ENCODE measurements at regions not wholly inside any gene's neighbourhood (a gene's known extent, or its start where the extent isn't known, plus 50 kb on each side); places are given as distances from the start of the nearest gene placed in this dataset.
"Not testable (repeated sequence)": the region's sequence is repeated elsewhere in the genome, so short reads cannot be mapped to it uniquely, and the experiment has no call there.

DNA sequence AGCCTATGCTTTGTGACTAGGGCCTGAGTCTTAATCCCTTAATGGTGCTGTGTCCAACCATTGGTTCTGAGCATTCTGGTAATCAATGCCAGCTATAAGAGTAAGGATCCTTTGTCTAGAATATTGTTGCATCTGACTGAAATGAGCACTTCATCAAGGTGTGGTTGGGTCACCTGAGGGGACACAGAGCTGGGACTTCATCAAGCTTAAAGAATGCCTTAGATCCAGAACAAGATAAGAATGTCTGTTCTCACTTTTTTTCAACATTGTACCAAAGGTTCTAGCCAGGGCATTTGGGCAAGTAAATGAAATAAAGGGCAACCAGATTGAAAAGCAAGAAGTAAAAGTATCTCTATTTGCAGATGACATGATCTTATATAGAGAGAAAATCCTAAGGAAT is 280.4 kb downstream of the MTERF1 start:
- no peak overlapping the region for H3K4me3 ChIP-seq (ENCODE audit: low read length)
- DNase-seq (ENCODE audit: low read depth), result no peak
- no peak for TF ChIP-seq CTCF (conservative IDR thresholded peaks at IDR 0.05; ENCODE audit: low read length)

- TF ChIP-seq CTCF (conservative IDR thresholded peaks at IDR 0.05; ENCODE audit: low read length), result no peak
- DNase-seq (ENCODE audit: low read depth), result no peak
- H3K4me3 ChIP-seq (ENCODE audit: low read length), result no peak overlapping the region
These were observed 276.8 kb downstream of the MTERF1 start for GRCh38 chr7:91603707-91604106.

DNA sequence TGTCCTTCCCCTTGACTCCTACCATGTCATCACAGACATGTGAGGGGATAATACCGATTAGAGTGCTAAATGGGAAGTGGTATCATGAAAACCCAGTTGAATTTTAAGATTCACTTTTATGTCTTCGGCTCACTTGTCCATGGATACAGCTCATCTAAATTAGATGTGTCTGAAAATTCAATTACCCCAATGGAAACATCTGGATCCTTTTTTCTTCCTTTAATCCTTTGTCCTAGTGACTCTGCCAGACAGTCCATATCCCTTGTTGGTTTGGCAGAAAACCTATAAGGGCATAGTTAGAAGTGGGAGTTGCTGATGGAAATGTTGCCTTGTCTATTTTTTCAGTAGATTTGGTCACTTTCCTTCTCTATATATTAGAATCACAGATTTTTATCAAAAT is 271.9 kb downstream of the MTERF1 start:
- no peak overlapping the region for H3K4me3 ChIP-seq (ENCODE audit: low read length)
- no peak for DNase-seq (ENCODE audit: low read depth)

GRCh38 chr7:91609525-91609924 is 271.0 kb downstream of the MTERF1 start:
- TF ChIP-seq CTCF (conservative IDR thresholded peaks at IDR 0.05; ENCODE audit: low read length), result 0 out of 2 replicates have a peak, but pooled peaks have one; percentile 14
- H3K4me3 ChIP-seq (ENCODE audit: low read length), result no peak overlapping the region
- no peak for DNase-seq (ENCODE audit: low read depth)

More for the DNA sequence above, 271.9 kb downstream of the MTERF1 start:
- TF ChIP-seq CTCF (conservative IDR thresholded peaks at IDR 0.05; ENCODE audit: low read length), result no peak

- H3K4me3 ChIP-seq (ENCODE audit: low read length), result no peak overlapping the region
- no peak for TF ChIP-seq CTCF (conservative IDR thresholded peaks at IDR 0.05; ENCODE audit: low read length)
- no peak for DNase-seq (ENCODE audit: low read depth)
These were observed 266.1 kb downstream of the MTERF1 start for GRCh38 chr7:91614431-91614830.

- no peak for DNase-seq (ENCODE audit: low read depth)
- no peak for TF ChIP-seq CTCF (conservative IDR thresholded peaks at IDR 0.05; ENCODE audit: low read length)
- no peak overlapping the region for H3K4me3 ChIP-seq (ENCODE audit: low read length)
These were observed 261.4 kb downstream of the MTERF1 start for GRCh38 chr7:91618776-91619765.

GRCh38 chr7:91620827-91621226 is 259.7 kb downstream of the MTERF1 start:
- no peak for DNase-seq (ENCODE audit: low read depth)
- no peak overlapping the region for H3K4me3 ChIP-seq (ENCODE audit: low read length)
- TF ChIP-seq CTCF (conservative IDR thresholded peaks at IDR 0.05; ENCODE audit: low read length), result no peak

DNA sequence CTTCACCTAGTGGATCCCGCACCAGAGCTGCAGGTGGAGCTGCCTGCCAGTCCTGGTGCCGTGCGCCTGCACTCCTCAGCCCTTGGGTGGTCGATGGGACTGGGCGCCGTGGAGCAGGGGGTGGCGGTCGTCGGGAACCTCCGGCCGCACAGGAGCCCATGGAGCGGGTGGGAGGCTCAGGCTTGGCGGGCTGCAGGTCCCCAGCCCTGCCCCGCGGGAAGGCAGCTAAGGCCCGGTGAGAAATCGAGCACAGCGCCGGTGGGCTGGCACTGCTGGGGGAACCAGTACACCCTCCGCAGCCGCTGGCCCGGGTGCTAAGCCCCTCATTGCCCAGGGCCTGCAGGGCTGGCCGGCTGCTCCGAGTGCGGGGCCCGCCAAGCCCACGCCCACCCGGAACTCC is 253.2 kb downstream of the MTERF1 start:
- H3K4me3 ChIP-seq (ENCODE audit: low read length); DNase-seq (ENCODE audit: low read depth): not testable (repeated sequence)

Measured in AG10803 (cell line).